ENCODE measurements at regions not wholly inside any gene's neighbourhood (a gene's known extent, or its start where the extent isn't known, plus 50 kb on each side); places are given as distances from the start of the nearest gene placed in this dataset.

GRCh38 chrX:143437439-143437838 is 79.8 kb downstream of the SPANXN3 start:
- Histone ChIP-seq H3K9me3 (replicated peaks; ENCODE audit: control insufficient read depth, insufficient read depth, low read depth, low read length) (no peaks in the 10 kb centered on the region), H3K79me2 (ENCODE audit: control insufficient read depth, insufficient read depth, low read length) (no peaks in the 10 kb centered on the region), H3K27me3 (ENCODE audit: control insufficient read depth in 2 of 2, insufficient read depth in 2 of 2, low read length in 2 of 2) (no peaks in the 10 kb centered on the region), H3K4me1 (replicated peaks in 1 of 2; ENCODE audit: control insufficient read depth in 2 of 2, insufficient read depth in 2 of 2, low read length in 2 of 2) (no peaks in the 10 kb centered on the region), H3K9me1 (ENCODE audit: control insufficient read depth, insufficient read depth, low read length) (no peaks in the 10 kb centered on the region), H4K20me1 (replicated peaks; ENCODE audit: control insufficient read depth, insufficient read depth, low read length) (no peaks in the 10 kb centered on the region), H3K4me2 (ENCODE audit: insufficient read depth, low read length) (no peak overlapping the region), H3K4me3 (no peak overlapping the region), H2AFZ (ENCODE audit: low read depth, low read length) (no peak overlapping the region), H3K27ac (ENCODE audit: extremely low read depth, low read depth, low read length) (no peak overlapping the region), H3K9ac (ENCODE audit: insufficient read depth in 1 of 2, low read depth in 2 of 2, low read length in 2 of 2) (no peak overlapping the region), H3K36me3 (ENCODE audit: control insufficient read depth, insufficient read depth, low read length) (no peaks in the 10 kb centered on the region)
- FAIRE-seq (no peak), DNase-seq (ENCODE audit: extremely low read depth in 1 of 4, low spot score in 3 of 4) (peak in 2 of 4 experiments; percentile 1 to 3), ATAC-seq (no peak)
- BruUV-seq (replicated peaks): no TSS peak
- ChIA-PET POLR2A (no interaction called here), CTCF (ENCODE audit: low intra/inter-chr PET ratio) (no interaction called here)
- TF ChIP-seq GTF2A2 (tag; IDR thresholded peaks at IDR 0.05): no peak
- TF ChIP-seq, protein P1, sequence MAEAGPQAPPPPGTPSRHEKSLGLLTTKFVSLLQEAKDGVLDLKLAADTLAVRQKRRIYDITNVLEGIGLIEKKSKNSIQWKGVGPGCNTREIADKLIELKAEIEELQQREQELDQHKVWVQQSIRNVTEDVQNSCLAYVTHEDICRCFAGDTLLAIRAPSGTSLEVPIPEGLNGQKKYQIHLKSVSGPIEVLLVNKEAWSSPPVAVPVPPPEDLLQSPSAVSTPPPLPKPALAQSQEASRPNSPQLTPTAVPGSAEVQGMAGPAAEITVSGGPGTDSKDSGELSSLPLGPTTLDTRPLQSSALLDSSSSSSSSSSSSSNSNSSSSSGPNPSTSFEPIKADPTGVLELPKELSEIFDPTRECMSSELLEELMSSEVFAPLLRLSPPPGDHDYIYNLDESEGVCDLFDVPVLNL (CRISPR knock-in tag; IDR thresholded peaks at IDR 0.05; ENCODE audit: low read depth): no peak
- no peak for TF ChIP-seq ZNF57 (CRISPR knock-in tag; IDR thresholded peaks at IDR 0.05)
- TF ChIP-seq TAF1 (IDR thresholded peaks at IDR 0.05; ENCODE audit: control insufficient read depth, extremely low read depth, insufficient read depth, low read length, severe bottlenecking): no peak
- TF ChIP-seq, protein P2, sequence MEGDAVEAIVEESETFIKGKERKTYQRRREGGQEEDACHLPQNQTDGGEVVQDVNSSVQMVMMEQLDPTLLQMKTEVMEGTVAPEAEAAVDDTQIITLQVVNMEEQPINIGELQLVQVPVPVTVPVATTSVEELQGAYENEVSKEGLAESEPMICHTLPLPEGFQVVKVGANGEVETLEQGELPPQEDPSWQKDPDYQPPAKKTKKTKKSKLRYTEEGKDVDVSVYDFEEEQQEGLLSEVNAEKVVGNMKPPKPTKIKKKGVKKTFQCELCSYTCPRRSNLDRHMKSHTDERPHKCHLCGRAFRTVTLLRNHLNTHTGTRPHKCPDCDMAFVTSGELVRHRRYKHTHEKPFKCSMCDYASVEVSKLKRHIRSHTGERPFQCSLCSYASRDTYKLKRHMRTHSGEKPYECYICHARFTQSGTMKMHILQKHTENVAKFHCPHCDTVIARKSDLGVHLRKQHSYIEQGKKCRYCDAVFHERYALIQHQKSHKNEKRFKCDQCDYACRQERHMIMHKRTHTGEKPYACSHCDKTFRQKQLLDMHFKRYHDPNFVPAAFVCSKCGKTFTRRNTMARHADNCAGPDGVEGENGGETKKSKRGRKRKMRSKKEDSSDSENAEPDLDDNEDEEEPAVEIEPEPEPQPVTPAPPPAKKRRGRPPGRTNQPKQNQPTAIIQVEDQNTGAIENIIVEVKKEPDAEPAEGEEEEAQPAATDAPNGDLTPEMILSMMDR (IDR thresholded peaks at IDR 0.05 in 2 of 3, conservative IDR thresholded peaks at IDR 0.05 in 1 of 3; ENCODE audit: insufficient read depth in 2 of 3, low read depth in 1 of 3, low read length in 3 of 3): peak in 1 of 3 experiments; percentile 6; a peak in 1 of 6 replicates
- no peak for TF ChIP-seq EP300 (IDR thresholded peaks at IDR 0.05; ENCODE audit: low read length)
- TF ChIP-seq, protein P3, sequence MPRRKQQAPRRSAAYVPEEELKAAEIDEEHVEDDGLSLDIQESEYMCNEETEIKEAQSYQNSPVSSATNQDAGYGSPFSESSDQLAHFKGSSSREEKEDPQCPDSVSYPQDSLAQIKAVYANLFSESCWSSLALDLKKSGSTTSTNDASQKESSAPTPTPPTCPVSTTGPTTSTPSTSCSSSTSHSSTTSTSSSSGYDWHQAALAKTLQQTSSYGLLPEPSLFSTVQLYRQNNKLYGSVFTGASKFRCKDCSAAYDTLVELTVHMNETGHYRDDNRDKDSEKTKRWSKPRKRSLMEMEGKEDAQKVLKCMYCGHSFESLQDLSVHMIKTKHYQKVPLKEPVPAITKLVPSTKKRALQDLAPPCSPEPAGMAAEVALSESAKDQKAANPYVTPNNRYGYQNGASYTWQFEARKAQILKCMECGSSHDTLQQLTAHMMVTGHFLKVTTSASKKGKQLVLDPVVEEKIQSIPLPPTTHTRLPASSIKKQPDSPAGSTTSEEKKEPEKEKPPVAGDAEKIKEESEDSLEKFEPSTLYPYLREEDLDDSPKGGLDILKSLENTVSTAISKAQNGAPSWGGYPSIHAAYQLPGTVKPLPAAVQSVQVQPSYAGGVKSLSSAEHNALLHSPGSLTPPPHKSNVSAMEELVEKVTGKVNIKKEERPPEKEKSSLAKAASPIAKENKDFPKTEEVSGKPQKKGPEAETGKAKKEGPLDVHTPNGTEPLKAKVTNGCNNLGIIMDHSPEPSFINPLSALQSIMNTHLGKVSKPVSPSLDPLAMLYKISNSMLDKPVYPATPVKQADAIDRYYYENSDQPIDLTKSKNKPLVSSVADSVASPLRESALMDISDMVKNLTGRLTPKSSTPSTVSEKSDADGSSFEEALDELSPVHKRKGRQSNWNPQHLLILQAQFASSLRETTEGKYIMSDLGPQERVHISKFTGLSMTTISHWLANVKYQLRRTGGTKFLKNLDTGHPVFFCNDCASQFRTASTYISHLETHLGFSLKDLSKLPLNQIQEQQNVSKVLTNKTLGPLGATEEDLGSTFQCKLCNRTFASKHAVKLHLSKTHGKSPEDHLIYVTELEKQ (CRISPR knock-in tag; IDR thresholded peaks at IDR 0.05): no peak
- in situ Hi-C loops (cut with MboI): no loop called here
- intact Hi-C loops (cut with micrococcal nuclease): no loop called here
- 2% methylated on average over 7 of the region's 7 CpGs for WGBS (ENCODE audit: insufficient coverage, low coverage, missing lambda C conversion rate)
